ACC112 (cell line): ENCODE measurements at regions not wholly inside any gene's neighbourhood (a gene's known extent, or its start where the extent isn't known, plus 50 kb on each side); places are given as distances from the start of the nearest gene placed in this dataset.
A peak's percentile ranks its signal among the peaks of the same experiment; 100 is the strongest.

Experiments used
- H2AFZ ChIP-seq: fragments of 200-600 bp; sonication (generic); one replicate; pipeline ENCODE4 v1.6.0; 2017; ENCODE audit warnings: antibody characterized with exemption, low read length; ENCODE audit not compliant: unreplicated experiment
- H3K27ac ChIP-seq: fragments of 200-600 bp; sonication (generic); 2 replicates; pipeline ENCODE4 v1.5.1; 2014; ENCODE audit warnings: low read depth, mild to moderate bottlenecking, antibody characterized with exemption, low read length, moderate library complexity
- H3K27me3 ChIP-seq: fragments of 200-600 bp; sonication (generic); 2 replicates; pipeline ENCODE4 v1.6.1; 2014; ENCODE audit warnings: mild to moderate bottlenecking, antibody characterized with exemption, low read length, moderate library complexity, mixed read lengths; ENCODE audit not compliant: insufficient read depth
- H3K36me3 ChIP-seq: fragments of 200-600 bp; sonication (generic); 2 replicates; pipeline ENCODE4 v1.6.1; 2016; ENCODE audit warnings: mild to moderate bottlenecking, antibody characterized with exemption, low read length, moderate library complexity, mixed read lengths; ENCODE audit not compliant: insufficient read depth
- H3K4me1 ChIP-seq: fragments of 200-600 bp; sonication (generic); one replicate; pipeline ENCODE4 v1.6.1; 2016; ENCODE audit warnings: low read length, mixed read lengths; ENCODE audit not compliant: insufficient read depth, unreplicated experiment, control insufficient read depth
- H3K4me3 ChIP-seq: fragments of 200-600 bp; sonication (generic); 2 replicates; pipeline ENCODE4 v1.5.1; 2014; ENCODE audit warnings: mild to moderate bottlenecking, low read depth, low read length
- H3K79me2 ChIP-seq: fragments of 200-600 bp; sonication (generic); one replicate; pipeline ENCODE4 v1.6.0; 2016; ENCODE audit warnings: low read length; ENCODE audit not compliant: control insufficient read depth, unreplicated experiment, insufficient read depth

- Histone ChIP-seq H3K27ac (no peak overlapping the region), H3K4me1 (no peaks in the 10 kb centered on the region), H3K36me3 (no peaks in the 10 kb centered on the region), H3K27me3 (no peaks in the 10 kb centered on the region), H2AFZ (no peak overlapping the region), H3K79me2 (no peaks in the 10 kb centered on the region), H3K4me3 (no peak overlapping the region)
Observed at GRCh38 chr7:19312416-19312815, 167.2 kb upstream of the FERD3L start.

DNA sequence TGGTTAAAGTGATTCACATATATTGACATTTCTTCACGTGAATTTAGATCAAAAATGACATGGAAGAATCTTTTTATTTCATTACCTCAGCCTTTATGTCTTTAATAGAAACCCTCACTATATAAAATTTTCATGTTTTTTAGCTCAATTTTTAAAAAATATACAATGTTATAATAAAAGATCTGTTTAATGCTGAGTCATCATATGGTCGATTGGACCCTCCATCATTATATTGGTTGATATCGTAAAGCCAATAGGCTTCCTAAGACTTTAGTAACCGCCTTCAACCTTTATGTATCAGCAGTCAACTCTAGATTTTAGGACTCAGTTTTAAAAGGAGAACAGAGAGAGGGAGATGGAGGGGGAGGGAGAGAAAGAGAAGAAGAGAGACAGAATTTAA lies 162.3 kb upstream of the FERD3L start:
- H3K27ac ChIP-seq, result no peak overlapping the region
- H3K36me3 ChIP-seq, result no peaks in the 10 kb centered on the region
- H2AFZ ChIP-seq, result no peak overlapping the region
- H3K4me3 ChIP-seq, result no peak overlapping the region
- peaks cover 3% of the 10 kb centered on the region for H3K4me1 ChIP-seq
- no peaks in the 10 kb centered on the region for H3K27me3 ChIP-seq
- no peaks in the 10 kb centered on the region for H3K79me2 ChIP-seq

- H2AFZ ChIP-seq, result no peak overlapping the region
- no peak overlapping the region for H3K27ac ChIP-seq
- no peaks in the 10 kb centered on the region for H3K79me2 ChIP-seq
- no peaks in the 10 kb centered on the region for H3K36me3 ChIP-seq
- H3K4me1 ChIP-seq, result peaks cover 3% of the 10 kb centered on the region
- no peaks in the 10 kb centered on the region for H3K27me3 ChIP-seq
- H3K4me3 ChIP-seq, result no peak overlapping the region
Observed at GRCh38 chr7:19305698-19306097, 160.5 kb upstream of the FERD3L start.

- no peak overlapping the region for H2AFZ ChIP-seq
- H3K36me3 ChIP-seq, result no peaks in the 10 kb centered on the region
- no peak overlapping the region for H3K4me3 ChIP-seq
- H3K27me3 ChIP-seq, result no peaks in the 10 kb centered on the region
- peaks cover 3% of the 10 kb centered on the region for H3K4me1 ChIP-seq
- H3K79me2 ChIP-seq, result no peaks in the 10 kb centered on the region
- H3K27ac ChIP-seq, result no peak overlapping the region
Observed at GRCh38 chr7:19304086-19304485, 158.9 kb upstream of the FERD3L start.

- Histone ChIP-seq H3K36me3 (no peaks in the 10 kb centered on the region), H3K27me3 (no peaks in the 10 kb centered on the region), H3K4me1 (peaks cover 3% of the 10 kb centered on the region), H2AFZ (peak overlapping the region; percentile 31), H3K27ac (no peak overlapping the region), H3K79me2 (no peaks in the 10 kb centered on the region), H3K4me3 (no peak overlapping the region)
Observed at GRCh38 chr7:19302731-19303130, 157.5 kb upstream of the FERD3L start.

DNA sequence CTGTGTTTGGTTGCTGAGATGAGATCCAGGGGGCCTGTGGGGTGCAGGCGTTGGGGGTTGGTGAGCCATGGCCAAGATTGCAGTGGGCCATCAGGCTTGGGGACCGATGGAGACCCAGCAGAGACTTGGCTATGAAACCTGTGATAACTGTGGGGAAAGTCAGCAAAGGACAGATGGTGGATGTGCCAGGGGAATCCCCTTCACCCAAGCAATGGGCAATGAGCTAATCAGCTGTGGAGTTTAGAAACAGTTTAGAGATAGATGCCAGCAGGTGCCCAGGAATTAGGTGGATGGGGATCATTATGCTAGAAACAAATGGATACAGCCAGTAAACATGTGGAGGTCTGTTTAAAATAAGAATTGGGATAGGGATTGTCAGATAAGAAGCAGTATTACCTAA lies 151.4 kb upstream of the FERD3L start:
- H3K4me1 ChIP-seq, result no peaks in the 10 kb centered on the region
- H3K79me2 ChIP-seq, result no peaks in the 10 kb centered on the region
- H3K27me3 ChIP-seq, result no peaks in the 10 kb centered on the region
- no peaks in the 10 kb centered on the region for H3K36me3 ChIP-seq
- no peak overlapping the region for H2AFZ ChIP-seq
- H3K27ac ChIP-seq, result no peak overlapping the region
- no peak overlapping the region for H3K4me3 ChIP-seq

GRCh38 chr7:19295376-19295775 lies 150.2 kb upstream of the FERD3L start:
- no peaks in the 10 kb centered on the region for H3K79me2 ChIP-seq
- H3K4me1 ChIP-seq, result no peaks in the 10 kb centered on the region

GRCh38 chr7:19294619-19295018 lies 149.4 kb upstream of the FERD3L start:
- Histone ChIP-seq H3K4me3 (no peak overlapping the region), H3K27me3 (no peaks in the 10 kb centered on the region), H3K4me1 (no peaks in the 10 kb centered on the region), H3K27ac (no peak overlapping the region), H3K36me3 (no peaks in the 10 kb centered on the region), H3K79me2 (no peaks in the 10 kb centered on the region), H2AFZ (no peak overlapping the region)

More at GRCh38 chr7:19295376-19295775, 150.2 kb upstream of the FERD3L start:
- Histone ChIP-seq H2AFZ (no peak overlapping the region), H3K27ac (no peak overlapping the region), H3K27me3 (no peaks in the 10 kb centered on the region), H3K4me3 (no peak overlapping the region), H3K36me3 (no peaks in the 10 kb centered on the region)

- no peak overlapping the region for H3K4me3 ChIP-seq
- H2AFZ ChIP-seq, result no peak overlapping the region
- no peaks in the 10 kb centered on the region for H3K27me3 ChIP-seq
- peaks cover 11% of the 10 kb centered on the region for H3K4me1 ChIP-seq
- H3K36me3 ChIP-seq, result no peaks in the 10 kb centered on the region
- no peak overlapping the region for H3K27ac ChIP-seq
- no peaks in the 10 kb centered on the region for H3K79me2 ChIP-seq
Observed at GRCh38 chr7:19293431-19293830, 148.2 kb upstream of the FERD3L start.

- no peaks in the 10 kb centered on the region for H3K36me3 ChIP-seq
- H3K27ac ChIP-seq, result no peak overlapping the region
- no peaks in the 10 kb centered on the region for H3K79me2 ChIP-seq
- peaks cover 19% of the 10 kb centered on the region for H3K4me1 ChIP-seq
- H3K27me3 ChIP-seq, result no peaks in the 10 kb centered on the region
- no peak overlapping the region for H2AFZ ChIP-seq
- no peak overlapping the region for H3K4me3 ChIP-seq
Observed at GRCh38 chr7:19290968-19291367, 145.7 kb upstream of the FERD3L start.

GRCh38 chr7:19290066-19290465 lies 144.8 kb upstream of the FERD3L start:
- no peak overlapping the region for H2AFZ ChIP-seq
- no peak overlapping the region for H3K4me3 ChIP-seq
- peaks cover 28% of the 10 kb centered on the region for H3K4me1 ChIP-seq
- H3K27ac ChIP-seq, result no peak overlapping the region
- no peaks in the 10 kb centered on the region for H3K27me3 ChIP-seq
- H3K79me2 ChIP-seq, result no peaks in the 10 kb centered on the region
- no peaks in the 10 kb centered on the region for H3K36me3 ChIP-seq
